ENCODE measurements at regions not wholly inside any gene's neighbourhood (a gene's known extent, or its start where the extent isn't known, plus 50 kb on each side); places are given as distances from the start of the nearest gene placed in this dataset.

GRCh38 chr2:62375113-62375420 is 130.9 kb downstream of the TMEM17 start:
- TF ChIP-seq POLR2A (IDR thresholded peaks at IDR 0.05) (no peak), CTCF (IDR thresholded peaks at IDR 0.05) (no peak)
